HepG2 (cell line): ENCODE measurements at regions not wholly inside any gene's neighbourhood (a gene's known extent, or its start where the extent isn't known, plus 50 kb on each side); places are given as distances from the start of the nearest gene placed in this dataset.

Experiments used
- HNRNPK ChIP-seq: fragments of 200-400 bp; formaldehyde crosslinking; IDR thresholded peaks from 2 replicates; pipeline ENCODE4 v1.6.1; 2018; ENCODE audit warnings: low read length, low read depth, moderate library complexity, mild to moderate bottlenecking; ENCODE audit not compliant: poor library complexity, severe bottlenecking
- MAFG ChIP-seq: sonication (generic); formaldehyde crosslinking; IDR thresholded peaks from 2 replicates; pipeline ENCODE4 v1.5.1; 2020; ENCODE audit warnings: mild to moderate bottlenecking, missing genetic modification reagents
- POLR2A ChIP-seq, 2 experiments: IDR thresholded peaks; 2 replicates each; pipeline ENCODE4 v1.6.1; 2011; ENCODE audit warnings: low read depth in 2 of 2, low read length in 2 of 2, mild to moderate bottlenecking in 1 of 2, moderate library complexity in 1 of 2; ENCODE audit not compliant: insufficient read depth in 1 of 2
- RBM39 ChIP-seq: fragments of 200-400 bp; formaldehyde crosslinking; IDR thresholded peaks from one replicate; pipeline ENCODE4 v1.6.1; 2018; ENCODE audit warnings: antibody characterized with exemption, mild to moderate bottlenecking, low read depth, low read length; ENCODE audit not compliant: poor library complexity, severe bottlenecking
- TF ChIP-seq, protein P1 (sequence below): sonication (generic); formaldehyde crosslinking; IDR thresholded peaks from 2 replicates; pipeline ENCODE4 v1.8.1; 2022; ENCODE audit warnings: mild to moderate bottlenecking, missing genetic modification reagents

DNA sequence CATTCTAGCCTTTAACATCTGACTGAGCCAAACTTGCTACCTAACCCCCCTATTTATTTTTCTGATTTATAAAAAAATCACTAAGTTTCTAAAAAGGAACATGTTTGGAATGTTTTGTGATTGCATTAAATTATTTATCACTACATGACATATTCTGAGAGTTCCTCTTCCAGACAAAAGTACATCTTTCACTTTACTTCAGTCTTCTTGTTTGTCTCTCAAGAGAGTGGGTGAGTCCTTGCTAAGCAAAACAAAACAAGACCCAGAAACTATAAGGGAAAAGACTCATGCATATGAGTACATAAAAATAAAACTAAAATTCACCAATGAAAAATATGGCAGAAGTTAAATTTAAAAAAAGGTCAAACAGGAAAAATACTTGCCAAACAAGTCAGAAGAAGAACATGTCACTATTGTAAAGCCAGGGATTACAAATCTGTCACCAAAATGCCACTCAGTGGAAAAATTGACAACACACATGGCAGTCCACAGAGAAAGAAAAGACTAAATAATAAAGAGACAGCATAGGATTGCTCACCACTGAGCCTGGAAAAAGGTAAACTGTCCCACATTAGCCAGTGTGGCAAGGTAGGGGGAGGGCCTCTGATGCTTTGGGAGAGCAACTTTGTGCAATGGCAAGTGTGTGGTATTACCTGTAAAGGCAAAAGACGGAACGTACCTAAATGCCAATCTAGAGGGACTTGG is 166.7 kb upstream of the ZNF32 start:
- TF ChIP-seq, protein P1, sequence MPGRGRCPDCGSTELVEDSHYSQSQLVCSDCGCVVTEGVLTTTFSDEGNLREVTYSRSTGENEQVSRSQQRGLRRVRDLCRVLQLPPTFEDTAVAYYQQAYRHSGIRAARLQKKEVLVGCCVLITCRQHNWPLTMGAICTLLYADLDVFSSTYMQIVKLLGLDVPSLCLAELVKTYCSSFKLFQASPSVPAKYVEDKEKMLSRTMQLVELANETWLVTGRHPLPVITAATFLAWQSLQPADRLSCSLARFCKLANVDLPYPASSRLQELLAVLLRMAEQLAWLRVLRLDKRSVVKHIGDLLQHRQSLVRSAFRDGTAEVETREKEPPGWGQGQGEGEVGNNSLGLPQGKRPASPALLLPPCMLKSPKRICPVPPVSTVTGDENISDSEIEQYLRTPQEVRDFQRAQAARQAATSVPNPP (CRISPR knock-in tag): no peak
- TF ChIP-seq POLR2A (IDR thresholded peaks at IDR 0.05; ENCODE audit: insufficient read depth in 1 of 2, low read depth in 2 of 2, low read length in 2 of 2) (no peak), MAFG (CRISPR knock-in tag) (no peak), HNRNPK (no peak), RBM39 (no peak)
